ENCODE measurements at regions not wholly inside any gene's neighbourhood (a gene's known extent, or its start where the extent isn't known, plus 50 kb on each side); places are given as distances from the start of the nearest gene placed in this dataset.

DNA sequence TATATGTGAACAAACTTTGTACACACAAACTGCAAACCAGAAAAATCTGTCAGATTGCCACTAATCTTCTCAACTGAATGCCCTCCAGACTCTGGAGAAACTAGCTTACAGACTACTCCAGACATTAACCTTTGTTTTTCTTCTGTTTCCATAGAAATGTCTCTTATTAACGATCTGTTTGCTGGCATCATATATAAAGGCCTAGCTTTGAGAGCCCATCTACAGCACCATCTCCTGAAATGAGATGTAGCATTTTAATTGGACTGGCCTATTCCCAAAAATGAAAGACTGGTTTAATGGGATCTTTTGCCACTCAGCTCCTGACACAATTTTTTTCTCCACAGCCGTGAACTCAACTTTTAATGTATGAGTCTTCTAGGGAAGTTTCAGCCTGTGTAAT is 266.0 kb upstream of the IL1RAPL1 start:
- ChIA-PET CTCF (no interaction called here), POLR2A (ENCODE audit: unreplicated experiment) (no interaction called here)
- Histone ChIP-seq H3K4me3 (no peak overlapping the region), H3K36me3 (ENCODE audit: low read depth) (no peaks in the 10 kb centered on the region), H2AFZ (no peak overlapping the region), H3K4me2 (no peak overlapping the region), H3K4me1 (replicated peaks; ENCODE audit: insufficient read depth) (no peaks in the 10 kb centered on the region), H3K27ac (no peak overlapping the region), H3K27me3 (ENCODE audit: insufficient read depth, low read depth) (no peaks in the 10 kb centered on the region), H4K20me1 (ENCODE audit: insufficient read depth) (no peaks in the 10 kb centered on the region), H3K9me2 (ENCODE audit: insufficient read depth) (no peaks in the 10 kb centered on the region), H3K79me2 (ENCODE audit: low read depth) (no peaks in the 10 kb centered on the region), H3F3A (ENCODE audit: insufficient read depth, low read depth) (no peaks in the 10 kb centered on the region), H3K9me3 (ENCODE audit: insufficient read depth, low read depth) (no peaks in the 10 kb centered on the region)
- BruUV-seq (replicated peaks) = no TSS peak
- intact Hi-C loops (cut with micrococcal nuclease; ENCODE audit: unreplicated experiment) = no loop called here
- no peak for DNase-seq
- no peak for TF ChIP-seq EZH2 (IDR thresholded peaks at IDR 0.05; ENCODE audit: low read depth)
- TF ChIP-seq, protein P1, sequence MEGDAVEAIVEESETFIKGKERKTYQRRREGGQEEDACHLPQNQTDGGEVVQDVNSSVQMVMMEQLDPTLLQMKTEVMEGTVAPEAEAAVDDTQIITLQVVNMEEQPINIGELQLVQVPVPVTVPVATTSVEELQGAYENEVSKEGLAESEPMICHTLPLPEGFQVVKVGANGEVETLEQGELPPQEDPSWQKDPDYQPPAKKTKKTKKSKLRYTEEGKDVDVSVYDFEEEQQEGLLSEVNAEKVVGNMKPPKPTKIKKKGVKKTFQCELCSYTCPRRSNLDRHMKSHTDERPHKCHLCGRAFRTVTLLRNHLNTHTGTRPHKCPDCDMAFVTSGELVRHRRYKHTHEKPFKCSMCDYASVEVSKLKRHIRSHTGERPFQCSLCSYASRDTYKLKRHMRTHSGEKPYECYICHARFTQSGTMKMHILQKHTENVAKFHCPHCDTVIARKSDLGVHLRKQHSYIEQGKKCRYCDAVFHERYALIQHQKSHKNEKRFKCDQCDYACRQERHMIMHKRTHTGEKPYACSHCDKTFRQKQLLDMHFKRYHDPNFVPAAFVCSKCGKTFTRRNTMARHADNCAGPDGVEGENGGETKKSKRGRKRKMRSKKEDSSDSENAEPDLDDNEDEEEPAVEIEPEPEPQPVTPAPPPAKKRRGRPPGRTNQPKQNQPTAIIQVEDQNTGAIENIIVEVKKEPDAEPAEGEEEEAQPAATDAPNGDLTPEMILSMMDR (conservative IDR thresholded peaks at IDR 0.05) = no peak

GRCh38 chrX:28312965-28313364 is 274.3 kb upstream of the IL1RAPL1 start:
- H3F3A ChIP-seq (ENCODE audit: insufficient read depth, low read depth) = no peaks in the 10 kb centered on the region
- H3K27me3 ChIP-seq (ENCODE audit: insufficient read depth, low read depth) = no peaks in the 10 kb centered on the region
- H2AFZ ChIP-seq = no peak overlapping the region
- intact Hi-C loops (cut with micrococcal nuclease; ENCODE audit: unreplicated experiment) = no loop called here
- no peak overlapping the region for H3K4me2 ChIP-seq
- no peak overlapping the region for H3K27ac ChIP-seq
- H3K4me1 ChIP-seq (replicated peaks; ENCODE audit: insufficient read depth) = no peaks in the 10 kb centered on the region
- H3K79me2 ChIP-seq (ENCODE audit: low read depth) = no peaks in the 10 kb centered on the region
- no peaks in the 10 kb centered on the region for H4K20me1 ChIP-seq (ENCODE audit: insufficient read depth)
- ChIA-PET CTCF (no interaction called here), POLR2A (ENCODE audit: unreplicated experiment) (no interaction called here)
- no peaks in the 10 kb centered on the region for H3K9me3 ChIP-seq (ENCODE audit: insufficient read depth, low read depth)
- no TSS peak for BruUV-seq (replicated peaks)
- DNase-seq = no peak
- no peaks in the 10 kb centered on the region for H3K36me3 ChIP-seq (ENCODE audit: low read depth)
- no peak overlapping the region for H3K4me3 ChIP-seq
- TF ChIP-seq, protein P1 (conservative IDR thresholded peaks at IDR 0.05) = no peak
- no peak for TF ChIP-seq EZH2 (IDR thresholded peaks at IDR 0.05; ENCODE audit: low read depth)
- H3K9me2 ChIP-seq (ENCODE audit: insufficient read depth) = no peaks in the 10 kb centered on the region

DNA sequence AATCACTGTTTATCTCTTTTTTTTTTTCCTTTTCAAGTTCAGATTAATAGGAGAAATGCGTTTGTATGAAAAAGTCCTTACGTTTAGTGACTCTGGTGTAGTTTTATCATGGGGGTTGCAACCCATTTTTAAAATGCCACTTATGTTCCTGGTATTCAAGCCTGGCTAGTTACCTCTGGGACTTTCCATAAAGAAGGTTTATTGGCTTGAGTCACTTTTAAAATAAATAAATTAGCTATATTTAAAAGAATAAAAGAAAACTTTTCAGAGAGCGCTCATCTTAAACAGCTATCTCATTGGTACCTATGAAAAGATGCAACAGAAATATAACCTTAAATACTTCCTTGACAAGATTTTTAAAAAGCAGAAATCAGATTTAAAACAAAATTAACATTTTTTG is 275.0 kb upstream of the IL1RAPL1 start:
- ChIA-PET POLR2A (ENCODE audit: unreplicated experiment) (no interaction called here), CTCF (no interaction called here)
- no peak overlapping the region for H3K4me3 ChIP-seq
- H2AFZ ChIP-seq = no peak overlapping the region
- no peaks in the 10 kb centered on the region for H3K36me3 ChIP-seq (ENCODE audit: low read depth)
- no peak overlapping the region for H3K4me2 ChIP-seq
- no peaks in the 10 kb centered on the region for H3K4me1 ChIP-seq (replicated peaks; ENCODE audit: insufficient read depth)
- no peaks in the 10 kb centered on the region for H3K79me2 ChIP-seq (ENCODE audit: low read depth)
- no peaks in the 10 kb centered on the region for H4K20me1 ChIP-seq (ENCODE audit: insufficient read depth)
- BruUV-seq (replicated peaks) = no TSS peak
- no peaks in the 10 kb centered on the region for H3F3A ChIP-seq (ENCODE audit: insufficient read depth, low read depth)
- H3K9me2 ChIP-seq (ENCODE audit: insufficient read depth) = no peaks in the 10 kb centered on the region
- TF ChIP-seq EZH2 (IDR thresholded peaks at IDR 0.05; ENCODE audit: low read depth) = no peak
- TF ChIP-seq, protein P1 (conservative IDR thresholded peaks at IDR 0.05) = no peak
- H3K27ac ChIP-seq = no peak overlapping the region
- H3K9me3 ChIP-seq (ENCODE audit: insufficient read depth, low read depth) = no peaks in the 10 kb centered on the region
- H3K27me3 ChIP-seq (ENCODE audit: insufficient read depth, low read depth) = no peaks in the 10 kb centered on the region
- intact Hi-C loops (cut with micrococcal nuclease; ENCODE audit: unreplicated experiment) = no loop called here
- no peak for DNase-seq

Measured in PC-9 (cell line).